Activated CD4-positive, alpha-beta T cell treated with anti-CD3 and anti-CD28 coated beads, Interleukin-2, amount 10 ng/mL, durations not matched to agents 7 days and 5 days (primary cell): ENCODE measurements at regions not wholly inside any gene's neighbourhood (a gene's known extent, or its start where the extent isn't known, plus 50 kb on each side); places are given as distances from the start of the nearest gene placed in this dataset.

Experiments
- CTCF ChIA-PET: fragments of 350-600 bp; sonication (Branson Sonifier 250); formaldehyde crosslinking; loops from one replicate; lab custom pipeline; 2021; ENCODE audit warnings: antibody characterized with exemption; lab: Charles Lee
- POLR2A ChIA-PET: fragments of 350-600 bp; sonication (Branson Sonifier 250); formaldehyde crosslinking; loops from one replicate; lab custom pipeline; 2021; ENCODE audit warnings: antibody characterized with exemption; lab: Charles Lee
- DNase-seq: peaks from one replicate; pipeline ENCODE4 v3.0.0-alpha.2; 2020
- H3K27ac Mint-ChIP-seq: one replicate; pipeline ENCODE4 v1.8.0; 2021; ENCODE audit warnings: mild to moderate bottlenecking, moderate library complexity, mixed read lengths
- H3K27me3 Mint-ChIP-seq: one replicate; pipeline ENCODE4 v1.8.0; 2021; ENCODE audit warnings: mixed read lengths
- H3K36me3 Mint-ChIP-seq: one replicate; pipeline ENCODE4 v1.8.0; 2021; ENCODE audit warnings: low read depth, mixed read lengths
- H3K4me1 Mint-ChIP-seq: one replicate; pipeline ENCODE4 v1.8.0; 2021; ENCODE audit warnings: mixed read lengths
- H3K4me3 Mint-ChIP-seq: one replicate; pipeline ENCODE4 v1.8.0; 2021; ENCODE audit warnings: mild to moderate bottlenecking, moderate library complexity, mixed read lengths
- H3K9me3 Mint-ChIP-seq: one replicate; pipeline ENCODE4 v1.8.0; 2021; ENCODE audit warnings: mixed read lengths

- H3K36me3 Mint-ChIP-seq, result no peaks in the 10 kb centered on the region
- no peaks in the 10 kb centered on the region for H3K27me3 Mint-ChIP-seq
- ChIA-PET CTCF (interaction anchor here (0.6 kb wide), 3 partner anchors 80 to 200 kb away, joined by 3 read pairs; no protein-coding TSS in a partner anchor), POLR2A (no interaction called here)
- H3K27ac Mint-ChIP-seq, result no peak overlapping the region
- H3K4me3 Mint-ChIP-seq, result no peak overlapping the region
- no peaks in the 10 kb centered on the region for H3K4me1 Mint-ChIP-seq
- DNase-seq, result no peak
- peaks cover 3% of the 10 kb centered on the region for H3K9me3 Mint-ChIP-seq
Observed at GRCh38 chr22:27650572-27650971, 151.0 kb downstream of the MN1 start.

- ChIA-PET POLR2A (no interaction called here), CTCF (interaction anchor here (0.6 kb wide), 2 partner anchors 80 to 199 kb away, joined by 3 read pairs; no protein-coding TSS in a partner anchor)
- no peaks in the 10 kb centered on the region for H3K36me3 Mint-ChIP-seq
- H3K4me1 Mint-ChIP-seq, result no peaks in the 10 kb centered on the region
- no peak overlapping the region for H3K27ac Mint-ChIP-seq
- H3K27me3 Mint-ChIP-seq, result no peaks in the 10 kb centered on the region
- H3K4me3 Mint-ChIP-seq, result no peak overlapping the region
- no peak for DNase-seq
- H3K9me3 Mint-ChIP-seq, result peaks cover 3% of the 10 kb centered on the region
Observed at GRCh38 chr22:27650985-27651384, 150.6 kb downstream of the MN1 start.

GRCh38 chr22:27651486-27651885 lies 150.1 kb downstream of the MN1 start:
- Mint-ChIP-seq H3K9me3 (peaks cover 5% of the 10 kb centered on the region), H3K4me3 (no peak overlapping the region), H3K36me3 (no peaks in the 10 kb centered on the region), H3K27ac (no peak overlapping the region), H3K27me3 (no peaks in the 10 kb centered on the region), H3K4me1 (no peaks in the 10 kb centered on the region)
- no peak for DNase-seq
- POLR2A ChIA-PET, result no interaction called here
- CTCF ChIA-PET, result no interaction called here

GRCh38 chr22:27654546-27655445 lies 146.8 kb downstream of the MN1 start:
- ChIA-PET POLR2A (interaction anchor here (0.6 kb wide), 1 partner anchor 435 kb away, joined by 4 read pairs; no protein-coding TSS in a partner anchor), CTCF (no interaction called here)
- Mint-ChIP-seq H3K36me3 (no peaks in the 10 kb centered on the region), H3K4me3 (no peak overlapping the region), H3K4me1 (no peaks in the 10 kb centered on the region), H3K9me3 (peaks cover 8% of the 10 kb centered on the region), H3K27ac (no peak overlapping the region), H3K27me3 (no peaks in the 10 kb centered on the region)
- no peak for DNase-seq

- Mint-ChIP-seq H3K4me3 (no peak overlapping the region), H3K4me1 (no peaks in the 10 kb centered on the region), H3K27ac (no peak overlapping the region), H3K36me3 (no peaks in the 10 kb centered on the region), H3K9me3 (peaks cover 8% of the 10 kb centered on the region), H3K27me3 (no peaks in the 10 kb centered on the region)
- ChIA-PET POLR2A (interaction anchor here (0.6 kb wide), 1 partner anchor 434 kb away, joined by 4 read pairs; no protein-coding TSS in a partner anchor), CTCF (no interaction called here)
- DNase-seq, result no peak
Observed at GRCh38 chr22:27655582-27656185, 145.9 kb downstream of the MN1 start.

GRCh38 chr22:27656970-27657369 lies 144.6 kb downstream of the MN1 start:
- Mint-ChIP-seq H3K27ac (no peak overlapping the region), H3K27me3 (no peaks in the 10 kb centered on the region), H3K4me3 (no peak overlapping the region), H3K9me3 (peaks cover 8% of the 10 kb centered on the region), H3K4me1 (no peaks in the 10 kb centered on the region), H3K36me3 (no peaks in the 10 kb centered on the region)
- POLR2A ChIA-PET, result no interaction called here
- no peak for DNase-seq
- CTCF ChIA-PET, result no interaction called here

- Mint-ChIP-seq H3K36me3 (no peaks in the 10 kb centered on the region), H3K27me3 (no peaks in the 10 kb centered on the region), H3K4me1 (no peaks in the 10 kb centered on the region), H3K27ac (no peak overlapping the region), H3K4me3 (no peak overlapping the region), H3K9me3 (peaks cover 5% of the 10 kb centered on the region)
- ChIA-PET CTCF (no interaction called here), POLR2A (no interaction called here)
- no peak for DNase-seq
Observed at GRCh38 chr22:27660306-27660705, 141.2 kb downstream of the MN1 start.

- H3K27me3 Mint-ChIP-seq, result no peaks in the 10 kb centered on the region
- no peak for DNase-seq
- CTCF ChIA-PET, result no interaction called here
- POLR2A ChIA-PET, result no interaction called here
- H3K36me3 Mint-ChIP-seq, result no peaks in the 10 kb centered on the region
- H3K9me3 Mint-ChIP-seq, result peaks cover 7% of the 10 kb centered on the region
- no peaks in the 10 kb centered on the region for H3K4me1 Mint-ChIP-seq
- no peak overlapping the region for H3K27ac Mint-ChIP-seq
- H3K4me3 Mint-ChIP-seq, result no peak overlapping the region
Observed at GRCh38 chr22:27662359-27663301, 138.9 kb downstream of the MN1 start.

GRCh38 chr22:27663812-27664211 lies 137.7 kb downstream of the MN1 start:
- ChIA-PET CTCF (no interaction called here), POLR2A (interaction anchor here (0.6 kb wide), 1 partner anchor 907 kb away, joined by 3 read pairs; no protein-coding TSS in a partner anchor)
- Mint-ChIP-seq H3K27ac (no peak overlapping the region), H3K4me1 (no peaks in the 10 kb centered on the region), H3K36me3 (no peaks in the 10 kb centered on the region), H3K9me3 (peaks cover 7% of the 10 kb centered on the region), H3K27me3 (no peaks in the 10 kb centered on the region), H3K4me3 (no peak overlapping the region)
- no peak for DNase-seq

GRCh38 chr22:27666272-27666997 lies 135.1 kb downstream of the MN1 start:
- no peaks in the 10 kb centered on the region for H3K36me3 Mint-ChIP-seq
- ChIA-PET CTCF (no interaction called here), POLR2A (no interaction called here)
- no peak overlapping the region for H3K27ac Mint-ChIP-seq
- peaks cover 2% of the 10 kb centered on the region for H3K27me3 Mint-ChIP-seq
- no peak overlapping the region for H3K4me3 Mint-ChIP-seq
- no peaks in the 10 kb centered on the region for H3K4me1 Mint-ChIP-seq
- H3K9me3 Mint-ChIP-seq, result peaks cover 7% of the 10 kb centered on the region
- no peak for DNase-seq

- Mint-ChIP-seq H3K4me3 (no peak overlapping the region), H3K4me1 (no peaks in the 10 kb centered on the region), H3K27me3 (peaks cover 2% of the 10 kb centered on the region), H3K27ac (no peak overlapping the region), H3K9me3 (peaks cover 7% of the 10 kb centered on the region), H3K36me3 (no peaks in the 10 kb centered on the region)
- ChIA-PET CTCF (no interaction called here), POLR2A (no interaction called here)
- no peak for DNase-seq
Observed at GRCh38 chr22:27667121-27667843, 134.3 kb downstream of the MN1 start.
